RPMI8226 (cell line): ENCODE measurements at regions not wholly inside any gene's neighbourhood (a gene's known extent, or its start where the extent isn't known, plus 50 kb on each side); places are given as distances from the start of the nearest gene placed in this dataset.
"Not testable (repeated sequence)": the region's sequence is repeated elsewhere in the genome, so short reads cannot be mapped to it uniquely, and the experiment has no call there.

Source experiments
- DNase-seq: peaks from one replicate; pipeline ENCODE4 v3.0.0-alpha.2; 2015

GRCh38 chr14:66225337-66225736, 260.8 kb upstream of the CCDC196 start:
- DNase-seq, result no peak

GRCh38 chr14:66228267-66228970, 257.8 kb upstream of the CCDC196 start:
- no peak for DNase-seq

- DNase-seq, result no peak
Measured at GRCh38 chr14:66231820-66232219, 254.4 kb upstream of the CCDC196 start.

GRCh38 chr14:66233591-66233990, 252.6 kb upstream of the CCDC196 start:
- no peak for DNase-seq

GRCh38 chr14:66234411-66234810, 251.8 kb upstream of the CCDC196 start:
- no peak for DNase-seq

GRCh38 chr14:66237741-66238140, 248.4 kb upstream of the CCDC196 start:
- no peak for DNase-seq

- no peak for DNase-seq
Measured at GRCh38 chr14:66238969-66239368, 247.2 kb upstream of the CCDC196 start.

- DNase-seq, result no peak
Measured at GRCh38 chr14:66239589-66239988, 246.6 kb upstream of the CCDC196 start.

GRCh38 chr14:66240105-66240504, 246.1 kb upstream of the CCDC196 start:
- DNase-seq, result no peak

- DNase-seq, result no peak
Measured at GRCh38 chr14:66242001-66242400, 244.2 kb upstream of the CCDC196 start.

- DNase-seq, result no peak
Measured at GRCh38 chr14:66244834-66245233, 241.3 kb upstream of the CCDC196 start.

- DNase-seq, result no peak
Measured at GRCh38 chr14:66247662-66248193, 238.4 kb upstream of the CCDC196 start.

GRCh38 chr14:66248256-66248655, 237.9 kb upstream of the CCDC196 start:
- DNase-seq, result no peak

- DNase-seq, result no peak
Measured at GRCh38 chr14:66249544-66249943, 236.6 kb upstream of the CCDC196 start.

- no peak for DNase-seq
Measured at GRCh38 chr14:66254038-66254437, 232.1 kb upstream of the CCDC196 start.

GRCh38 chr14:66268802-66269334, 217.3 kb upstream of the CCDC196 start:
- no peak for DNase-seq

- no peak for DNase-seq
Measured at GRCh38 chr14:66272221-66272620, 213.9 kb upstream of the CCDC196 start.

- no peak for DNase-seq
Measured at GRCh38 chr14:66273261-66273832, 212.8 kb upstream of the CCDC196 start.

- not testable (repeated sequence) for DNase-seq
Measured at GRCh38 chr14:66278418-66278817, 207.8 kb upstream of the CCDC196 start.

- DNase-seq, result no peak
Measured at GRCh38 chr14:66281036-66281776, 205.0 kb upstream of the CCDC196 start.

- no peak for DNase-seq
Measured at GRCh38 chr14:66284346-66284745, 201.8 kb upstream of the CCDC196 start.

GRCh38 chr14:66288511-66288910, 197.7 kb upstream of the CCDC196 start:
- no peak for DNase-seq

GRCh38 chr14:66291756-66292155, 194.4 kb upstream of the CCDC196 start:
- no peak for DNase-seq
